ENCODE measurements at regions not wholly inside any gene's neighbourhood (a gene's known extent, or its start where the extent isn't known, plus 50 kb on each side); places are given as distances from the start of the nearest gene placed in this dataset.

DNA sequence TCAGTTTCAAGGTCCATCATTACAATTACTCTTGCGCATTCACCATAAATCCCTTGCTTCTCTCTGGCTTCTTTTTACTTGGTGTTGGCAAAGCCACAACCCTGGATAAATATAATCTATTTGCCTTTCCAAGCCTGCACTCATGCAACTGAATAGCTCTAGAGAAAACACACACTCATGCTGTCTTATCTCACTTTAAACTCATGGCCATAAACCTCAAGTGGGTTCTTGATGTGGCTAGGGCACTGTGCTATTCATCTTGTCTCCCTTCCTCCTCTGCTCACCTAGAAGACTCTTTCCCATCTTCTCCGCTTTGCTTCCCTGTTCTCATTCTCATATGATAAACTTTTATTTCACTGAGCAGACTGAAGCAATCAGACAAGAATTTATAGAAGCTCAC lies 165.4 kb upstream of the MTPN start:
- Histone ChIP-seq H3K36me3 (ENCODE audit: insufficient read depth, low read length) (no peaks in the 10 kb centered on the region), H3K4me3 (ENCODE audit: insufficient read depth, low read depth, low read length) (no peak overlapping the region), H3K4me2 (ENCODE audit: low read length) (no peak overlapping the region), H3K79me2 (ENCODE audit: insufficient read depth, low read length) (no peaks in the 10 kb centered on the region), H2AFZ (ENCODE audit: low read depth, low read length) (no peak overlapping the region), H3K4me1 (ENCODE audit: insufficient read depth, low read length) (no peaks in the 10 kb centered on the region), H3K9ac (ENCODE audit: low read length) (no peak overlapping the region), H3K27ac (ENCODE audit: low read depth, low read length) (no peak overlapping the region), H3K9me3 (ENCODE audit: insufficient read depth, low read depth, low read length) (no peaks in the 10 kb centered on the region), H3K27me3 (ENCODE audit: insufficient read depth, low read length) (no peaks in the 10 kb centered on the region), H4K20me1 (ENCODE audit: insufficient read depth, low read length) (no peaks in the 10 kb centered on the region)
- no peaks in the 10 kb centered on the region for H3K9me3 Mint-ChIP-seq (ENCODE audit: unreplicated experiment)
- TF ChIP-seq, protein P1, sequence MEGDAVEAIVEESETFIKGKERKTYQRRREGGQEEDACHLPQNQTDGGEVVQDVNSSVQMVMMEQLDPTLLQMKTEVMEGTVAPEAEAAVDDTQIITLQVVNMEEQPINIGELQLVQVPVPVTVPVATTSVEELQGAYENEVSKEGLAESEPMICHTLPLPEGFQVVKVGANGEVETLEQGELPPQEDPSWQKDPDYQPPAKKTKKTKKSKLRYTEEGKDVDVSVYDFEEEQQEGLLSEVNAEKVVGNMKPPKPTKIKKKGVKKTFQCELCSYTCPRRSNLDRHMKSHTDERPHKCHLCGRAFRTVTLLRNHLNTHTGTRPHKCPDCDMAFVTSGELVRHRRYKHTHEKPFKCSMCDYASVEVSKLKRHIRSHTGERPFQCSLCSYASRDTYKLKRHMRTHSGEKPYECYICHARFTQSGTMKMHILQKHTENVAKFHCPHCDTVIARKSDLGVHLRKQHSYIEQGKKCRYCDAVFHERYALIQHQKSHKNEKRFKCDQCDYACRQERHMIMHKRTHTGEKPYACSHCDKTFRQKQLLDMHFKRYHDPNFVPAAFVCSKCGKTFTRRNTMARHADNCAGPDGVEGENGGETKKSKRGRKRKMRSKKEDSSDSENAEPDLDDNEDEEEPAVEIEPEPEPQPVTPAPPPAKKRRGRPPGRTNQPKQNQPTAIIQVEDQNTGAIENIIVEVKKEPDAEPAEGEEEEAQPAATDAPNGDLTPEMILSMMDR (IDR thresholded peaks at IDR 0.05; ENCODE audit: insufficient read depth, low read depth, low read length): no peak
- H3K27ac Mint-ChIP-seq (ENCODE audit: unreplicated experiment): no peak overlapping the region
- no peak for DNase-seq (ENCODE audit: low read depth)
- no peaks in the 10 kb centered on the region for H3K36me3 Mint-ChIP-seq (ENCODE audit: low read depth, unreplicated experiment)
- no peaks in the 10 kb centered on the region for H3K4me1 Mint-ChIP-seq (ENCODE audit: low read depth, unreplicated experiment)
- H3K4me3 Mint-ChIP-seq (ENCODE audit: unreplicated experiment): no peak overlapping the region
- H3K27me3 Mint-ChIP-seq (ENCODE audit: low read depth, unreplicated experiment): no peaks in the 10 kb centered on the region
- FAIRE-seq: no peak

DNA sequence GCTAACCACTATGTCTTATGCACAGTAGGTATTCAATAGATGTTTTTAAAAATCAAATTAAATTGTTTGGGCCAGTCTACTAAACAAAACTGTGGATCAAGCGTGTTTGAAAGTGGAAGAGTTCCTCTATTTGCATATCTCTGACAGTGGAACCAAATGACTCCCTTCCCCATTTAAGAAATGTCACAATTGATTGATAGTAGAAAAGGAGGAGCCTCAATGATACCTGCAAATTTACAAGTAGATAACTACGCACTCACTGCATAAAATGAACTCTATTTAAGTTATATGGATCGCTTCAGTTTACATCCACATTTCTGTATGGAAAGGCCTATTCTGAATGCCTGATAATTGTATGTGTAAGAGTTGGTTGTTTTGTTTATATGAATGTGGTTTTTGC lies 163.3 kb upstream of the MTPN start:
- no peak overlapping the region for H3K4me3 ChIP-seq (ENCODE audit: insufficient read depth, low read depth, low read length)
- no peak overlapping the region for H3K27ac Mint-ChIP-seq (ENCODE audit: unreplicated experiment)
- no peaks in the 10 kb centered on the region for H3K4me1 Mint-ChIP-seq (ENCODE audit: low read depth, unreplicated experiment)
- H2AFZ ChIP-seq (ENCODE audit: low read depth, low read length): no peak overlapping the region
- H3K9me3 ChIP-seq (ENCODE audit: insufficient read depth, low read depth, low read length): no peaks in the 10 kb centered on the region
- no peak overlapping the region for H3K4me3 Mint-ChIP-seq (ENCODE audit: unreplicated experiment)
- no peak overlapping the region for H3K9ac ChIP-seq (ENCODE audit: low read length)
- H4K20me1 ChIP-seq (ENCODE audit: insufficient read depth, low read length): no peaks in the 10 kb centered on the region
- H3K79me2 ChIP-seq (ENCODE audit: insufficient read depth, low read length): no peaks in the 10 kb centered on the region
- H3K27ac ChIP-seq (ENCODE audit: low read depth, low read length): no peak overlapping the region
- H3K36me3 Mint-ChIP-seq (ENCODE audit: low read depth, unreplicated experiment): no peaks in the 10 kb centered on the region
- H3K4me2 ChIP-seq (ENCODE audit: low read length): no peak overlapping the region
- TF ChIP-seq, protein P1 (IDR thresholded peaks at IDR 0.05; ENCODE audit: insufficient read depth, low read depth, low read length): no peak
- TF ChIP-seq EZH2 (IDR thresholded peaks at IDR 0.05; ENCODE audit: insufficient read depth, low read length): no peak
- H3K4me1 ChIP-seq (ENCODE audit: insufficient read depth, low read length): no peaks in the 10 kb centered on the region
- H3K27me3 ChIP-seq (ENCODE audit: insufficient read depth, low read length): no peaks in the 10 kb centered on the region
- FAIRE-seq (no peak), DNase-seq (ENCODE audit: low read depth) (no peak)
- no peaks in the 10 kb centered on the region for H3K27me3 Mint-ChIP-seq (ENCODE audit: low read depth, unreplicated experiment)
- H3K9me3 Mint-ChIP-seq (ENCODE audit: unreplicated experiment): no peaks in the 10 kb centered on the region
- H3K36me3 ChIP-seq (ENCODE audit: insufficient read depth, low read length): no peaks in the 10 kb centered on the region

DNA sequence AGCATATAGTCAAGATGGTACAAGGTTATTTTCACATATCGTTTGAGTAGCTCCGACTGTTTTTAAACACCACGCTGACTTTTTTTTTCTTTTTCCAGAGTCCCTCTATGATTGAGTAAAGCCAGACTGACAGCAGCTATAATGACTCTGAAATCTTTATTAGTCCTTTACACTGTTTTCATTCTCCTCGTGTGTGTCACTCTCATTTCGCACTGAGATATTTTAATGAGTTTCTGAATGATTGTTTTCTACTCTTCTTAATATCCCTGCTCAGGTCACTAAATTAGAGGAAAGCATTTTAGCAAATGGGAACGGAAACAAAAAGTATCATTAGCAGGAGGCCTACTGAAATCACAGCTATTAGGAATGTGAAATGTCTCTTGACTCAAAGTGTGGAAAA lies 162.3 kb upstream of the MTPN start:
- no peaks in the 10 kb centered on the region for H3K27me3 Mint-ChIP-seq (ENCODE audit: low read depth, unreplicated experiment)
- H3K27me3 ChIP-seq (ENCODE audit: insufficient read depth, low read length): no peaks in the 10 kb centered on the region
- DNase-seq (ENCODE audit: low read depth) (no peak), FAIRE-seq (no peak)
- no peak overlapping the region for H3K27ac Mint-ChIP-seq (ENCODE audit: unreplicated experiment)
- H3K9ac ChIP-seq (ENCODE audit: low read length): no peak overlapping the region
- no peak overlapping the region for H3K4me3 Mint-ChIP-seq (ENCODE audit: unreplicated experiment)
- H3K36me3 Mint-ChIP-seq (ENCODE audit: low read depth, unreplicated experiment): no peaks in the 10 kb centered on the region
- no peak overlapping the region for H2AFZ ChIP-seq (ENCODE audit: low read depth, low read length)
- H4K20me1 ChIP-seq (ENCODE audit: insufficient read depth, low read length): no peaks in the 10 kb centered on the region
- no peak overlapping the region for H3K27ac ChIP-seq (ENCODE audit: low read depth, low read length)
- TF ChIP-seq EZH2 (IDR thresholded peaks at IDR 0.05; ENCODE audit: insufficient read depth, low read length): no peak
- TF ChIP-seq, protein P1 (IDR thresholded peaks at IDR 0.05; ENCODE audit: insufficient read depth, low read depth, low read length): no peak
- H3K4me3 ChIP-seq (ENCODE audit: insufficient read depth, low read depth, low read length): no peak overlapping the region
- no peaks in the 10 kb centered on the region for H3K9me3 ChIP-seq (ENCODE audit: insufficient read depth, low read depth, low read length)
- H3K4me2 ChIP-seq (ENCODE audit: low read length): no peak overlapping the region
- H3K4me1 ChIP-seq (ENCODE audit: insufficient read depth, low read length): peaks cover 1% of the 10 kb centered on the region
- peaks cover under 1% of the 10 kb centered on the region for H3K4me1 Mint-ChIP-seq (ENCODE audit: low read depth, unreplicated experiment)
- H3K36me3 ChIP-seq (ENCODE audit: insufficient read depth, low read length): no peaks in the 10 kb centered on the region
- H3K79me2 ChIP-seq (ENCODE audit: insufficient read depth, low read length): no peaks in the 10 kb centered on the region
- no peaks in the 10 kb centered on the region for H3K9me3 Mint-ChIP-seq (ENCODE audit: unreplicated experiment)
